Keratinocyte (primary cell): ENCODE measurements at regions not wholly inside any gene's neighbourhood (a gene's known extent, or its start where the extent isn't known, plus 50 kb on each side); places are given as distances from the start of the nearest gene placed in this dataset.

ENCODE experiments used
- CTCF ChIP-seq, 3 experiments: IDR thresholded peaks in 1 of 3; conservative IDR thresholded peaks in 1 of 3; optimal IDR thresholded peaks in 1 of 3; 2 replicates in 2 of 3; 3 replicates in 1 of 3; pipeline versions ENCODE3 to v1.5.1; 2011; ENCODE audit warnings: low read length in 3 of 3, mild to moderate bottlenecking in 3 of 3, moderate library complexity in 2 of 3, control low read depth in 1 of 3, inconsistent platforms in 1 of 3; ENCODE audit not compliant: insufficient read depth in 2 of 3; ENCODE audit errors: extremely low read depth in 1 of 3
- EZH2 ChIP-seq: IDR thresholded peaks from one replicate; pipeline ENCODE4 v1.6.1; 2012; ENCODE audit warnings: inconsistent platforms, mild to moderate bottlenecking, low read length, moderate library complexity

DNA sequence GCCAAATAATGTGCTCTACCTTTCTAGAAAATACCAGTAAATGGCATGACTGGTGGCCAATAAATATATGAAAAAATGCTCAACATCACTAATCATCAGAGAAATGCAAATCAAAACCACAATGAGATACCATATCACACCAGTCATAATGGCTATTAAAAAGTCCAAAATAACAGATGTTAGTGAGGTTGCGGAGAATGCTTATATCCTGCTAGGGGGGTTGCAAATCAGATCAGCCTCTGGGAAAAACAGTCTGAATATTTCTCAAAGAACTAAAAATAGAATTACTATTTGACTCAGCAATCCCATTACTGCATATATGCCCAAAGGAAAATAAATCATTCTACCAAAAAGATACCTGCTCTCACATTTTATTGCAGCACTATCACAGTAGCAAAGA lies 115.1 kb downstream of the RASGEF1B start:
- TF ChIP-seq CTCF (optimal IDR thresholded peaks at IDR 0.05 in 1 of 3, IDR thresholded peaks at IDR 0.05 in 1 of 3, conservative IDR thresholded peaks at IDR 0.05 in 1 of 3; ENCODE audit: extremely low read depth in 1 of 3, insufficient read depth in 2 of 3, low read length in 3 of 3) (no peak), EZH2 (no peak)
